ENCODE measurements at regions not wholly inside any gene's neighbourhood (a gene's known extent, or its start where the extent isn't known, plus 50 kb on each side); places are given as distances from the start of the nearest gene placed in this dataset.

- TF ChIP-seq POLR2A (IDR thresholded peaks at IDR 0.05; ENCODE audit: low read length) (no peak), GATA1 (IDR thresholded peaks at IDR 0.05; ENCODE audit: low read depth, low read length) (no peak)
- DNase-seq = no peak
These were observed 317.9 kb upstream of the NFE2L3 start for GRCh38 chr7:25834050-25834449.

- no peak for TF ChIP-seq POLR2A (IDR thresholded peaks at IDR 0.05; ENCODE audit: low read length)
- TF ChIP-seq GATA1 (IDR thresholded peaks at IDR 0.05; ENCODE audit: low read depth, low read length) = no peak
- no peak for DNase-seq
These were observed 316.8 kb upstream of the NFE2L3 start for GRCh38 chr7:25835197-25835596.

GRCh38 chr7:25839084-25839769 is 312.8 kb upstream of the NFE2L3 start:
- DNase-seq = no peak
- TF ChIP-seq GATA1 (IDR thresholded peaks at IDR 0.05; ENCODE audit: low read depth, low read length) (no peak), POLR2A (IDR thresholded peaks at IDR 0.05; ENCODE audit: low read length) (no peak)

GRCh38 chr7:25840209-25840792 is 311.7 kb upstream of the NFE2L3 start:
- no peak for DNase-seq
- TF ChIP-seq POLR2A (IDR thresholded peaks at IDR 0.05; ENCODE audit: low read length) (no peak), GATA1 (IDR thresholded peaks at IDR 0.05; ENCODE audit: low read depth, low read length) (no peak)

- TF ChIP-seq POLR2A (IDR thresholded peaks at IDR 0.05; ENCODE audit: low read length) (no peak), GATA1 (IDR thresholded peaks at IDR 0.05; ENCODE audit: low read depth, low read length) (no peak)
- DNase-seq = no peak
These were observed 310.4 kb upstream of the NFE2L3 start for GRCh38 chr7:25841575-25841974.

GRCh38 chr7:25842201-25842733 is 309.7 kb upstream of the NFE2L3 start:
- TF ChIP-seq POLR2A (IDR thresholded peaks at IDR 0.05; ENCODE audit: low read length) (no peak), GATA1 (IDR thresholded peaks at IDR 0.05; ENCODE audit: low read depth, low read length) (no peak)
- no peak for DNase-seq

GRCh38 chr7:25843467-25843866 is 308.5 kb upstream of the NFE2L3 start:
- no peak for DNase-seq

GRCh38 chr7:25844102-25844870 is 307.7 kb upstream of the NFE2L3 start:
- TF ChIP-seq POLR2A (IDR thresholded peaks at IDR 0.05; ENCODE audit: low read length) (no peak), GATA1 (IDR thresholded peaks at IDR 0.05; ENCODE audit: low read depth, low read length) (no peak)
- DNase-seq = no peak

More at GRCh38 chr7:25843467-25843866, 308.5 kb upstream of the NFE2L3 start:
- TF ChIP-seq GATA1 (IDR thresholded peaks at IDR 0.05; ENCODE audit: low read depth, low read length) = no peak
- TF ChIP-seq POLR2A (IDR thresholded peaks at IDR 0.05; ENCODE audit: low read length) = no peak

GRCh38 chr7:25845464-25845863 is 306.5 kb upstream of the NFE2L3 start:
- no peak for DNase-seq
- TF ChIP-seq POLR2A (IDR thresholded peaks at IDR 0.05; ENCODE audit: low read length) (no peak), GATA1 (IDR thresholded peaks at IDR 0.05; ENCODE audit: low read depth, low read length) (no peak)

- DNase-seq = no peak
These were observed 305.3 kb upstream of the NFE2L3 start for GRCh38 chr7:25846722-25847121.

GRCh38 chr7:25847336-25848070 is 304.5 kb upstream of the NFE2L3 start:
- TF ChIP-seq POLR2A (IDR thresholded peaks at IDR 0.05; ENCODE audit: low read length) (no peak), GATA1 (IDR thresholded peaks at IDR 0.05; ENCODE audit: low read depth, low read length) (no peak)
- no peak for DNase-seq

More at GRCh38 chr7:25846722-25847121, 305.3 kb upstream of the NFE2L3 start:
- TF ChIP-seq GATA1 (IDR thresholded peaks at IDR 0.05; ENCODE audit: low read depth, low read length) (no peak), POLR2A (IDR thresholded peaks at IDR 0.05; ENCODE audit: low read length) (no peak)

- peak in 1 of 2 experiments; percentile 52 for DNase-seq
- TF ChIP-seq GATA1 (IDR thresholded peaks at IDR 0.05; ENCODE audit: low read depth, low read length) (no peak), POLR2A (IDR thresholded peaks at IDR 0.05; ENCODE audit: low read length) (no peak)
These were observed 302.4 kb upstream of the NFE2L3 start for GRCh38 chr7:25849500-25850184.

GRCh38 chr7:25850216-25850615 is 301.8 kb upstream of the NFE2L3 start:
- DNase-seq = no peak
- no peak for TF ChIP-seq GATA1 (IDR thresholded peaks at IDR 0.05; ENCODE audit: low read depth, low read length)
- TF ChIP-seq POLR2A (IDR thresholded peaks at IDR 0.05; ENCODE audit: low read length) = no peak

Data from erythroblast (primary cell).